A673 (cell line): ENCODE measurements at regions not wholly inside any gene's neighbourhood (a gene's known extent, or its start where the extent isn't known, plus 50 kb on each side); places are given as distances from the start of the nearest gene placed in this dataset.

Experiments
- EZH2 ChIP-seq: fragments of 200-600 bp; sonication (generic); IDR thresholded peaks from 2 replicates; pipeline ENCODE4 v1.6.1; 2017; ENCODE audit warnings: borderline replicate concordance, low read depth, mild to moderate bottlenecking, mixed read lengths, antibody characterized with exemption, low read length; ENCODE audit not compliant: poor library complexity, severe bottlenecking
- TF ChIP-seq, protein P1 (sequence below): fragments of 300-800, 200-600 bp; sonication (generic); conservative IDR thresholded peaks from 2 replicates; pipeline ENCODE4 v1.5.1; 2017; ENCODE audit warnings: low read depth, mild to moderate bottlenecking, antibody characterized with exemption, low read length, moderate library complexity, mixed read lengths

DNA sequence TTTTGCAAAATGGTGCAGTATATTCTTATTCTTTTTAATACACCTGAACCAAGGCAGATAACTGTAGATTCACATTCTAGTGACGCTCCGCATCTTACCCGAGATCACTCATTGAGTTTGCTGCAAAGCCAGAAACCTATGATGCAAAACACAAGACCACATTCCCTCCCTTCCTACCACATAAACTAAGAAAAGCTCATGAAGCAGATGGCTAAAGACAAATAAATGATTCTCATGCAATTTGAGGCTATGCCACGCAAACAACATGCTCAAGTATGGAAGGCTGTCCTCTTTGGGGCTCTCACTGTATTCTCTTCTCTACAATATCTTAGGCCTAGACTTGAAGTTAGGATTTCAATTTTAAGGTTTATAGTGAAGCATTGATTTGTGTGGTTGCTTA, 95.0 kb upstream of the BMPER start:
- TF ChIP-seq, protein P1, sequence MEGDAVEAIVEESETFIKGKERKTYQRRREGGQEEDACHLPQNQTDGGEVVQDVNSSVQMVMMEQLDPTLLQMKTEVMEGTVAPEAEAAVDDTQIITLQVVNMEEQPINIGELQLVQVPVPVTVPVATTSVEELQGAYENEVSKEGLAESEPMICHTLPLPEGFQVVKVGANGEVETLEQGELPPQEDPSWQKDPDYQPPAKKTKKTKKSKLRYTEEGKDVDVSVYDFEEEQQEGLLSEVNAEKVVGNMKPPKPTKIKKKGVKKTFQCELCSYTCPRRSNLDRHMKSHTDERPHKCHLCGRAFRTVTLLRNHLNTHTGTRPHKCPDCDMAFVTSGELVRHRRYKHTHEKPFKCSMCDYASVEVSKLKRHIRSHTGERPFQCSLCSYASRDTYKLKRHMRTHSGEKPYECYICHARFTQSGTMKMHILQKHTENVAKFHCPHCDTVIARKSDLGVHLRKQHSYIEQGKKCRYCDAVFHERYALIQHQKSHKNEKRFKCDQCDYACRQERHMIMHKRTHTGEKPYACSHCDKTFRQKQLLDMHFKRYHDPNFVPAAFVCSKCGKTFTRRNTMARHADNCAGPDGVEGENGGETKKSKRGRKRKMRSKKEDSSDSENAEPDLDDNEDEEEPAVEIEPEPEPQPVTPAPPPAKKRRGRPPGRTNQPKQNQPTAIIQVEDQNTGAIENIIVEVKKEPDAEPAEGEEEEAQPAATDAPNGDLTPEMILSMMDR = no peak
- no peak for TF ChIP-seq EZH2
